GM23338 (cell line): ENCODE measurements at regions not wholly inside any gene's neighbourhood (a gene's known extent, or its start where the extent isn't known, plus 50 kb on each side); places are given as distances from the start of the nearest gene placed in this dataset.

Experiments
- CREB1 ChIP-seq: fragments of 250-450 bp; sonication (Bioruptor Pico); IDR thresholded peaks from 2 replicates; pipeline ENCODE4 v1.5.0; 2020; ENCODE audit warnings: low read depth, mild to moderate bottlenecking, moderate library complexity
- CTCF ChIP-seq, 2 experiments: fragments of 200-600 bp in 1 of 2; sonication (generic) in 1 of 2; conservative IDR thresholded peaks; 2 replicates each; pipeline versions ENCODE4 v1.5.1 to v1.6.1; 2016 to 2017; ENCODE audit warnings: antibody characterized with exemption in 2 of 2, low read depth in 2 of 2, mild to moderate bottlenecking in 2 of 2, moderate library complexity in 1 of 2
- EZH2 ChIP-seq: fragments of 200-600 bp; sonication (generic); IDR thresholded peaks from one replicate; pipeline ENCODE4 v1.8.0; 2017; ENCODE audit warnings: antibody characterized with exemption, mild to moderate bottlenecking, low read depth; ENCODE audit not compliant: unreplicated experiment
- EZH2phosphoT487 ChIP-seq: fragments of 200-600 bp; sonication (generic); IDR thresholded peaks from one replicate; pipeline ENCODE4 v1.8.1; 2018; ENCODE audit warnings: antibody characterized with exemption; ENCODE audit not compliant: unreplicated experiment
- JUNB ChIP-seq: IDR thresholded peaks from one replicate; pipeline ENCODE4 v1.6.1; 2016; ENCODE audit warnings: antibody characterized with exemption; ENCODE audit not compliant: unreplicated experiment
- POLR2AphosphoS5 ChIP-seq: IDR thresholded peaks from 2 replicates; pipeline ENCODE4 v1.6.1; 2016; ENCODE audit warnings: antibody characterized with exemption, low read depth
- STAT1 ChIP-seq: IDR thresholded peaks from one replicate; pipeline ENCODE4 v1.6.1; 2016; ENCODE audit warnings: antibody characterized with exemption; ENCODE audit not compliant: unreplicated experiment
- ZNF331 ChIP-seq: fragments of 250-450 bp; sonication (Bioruptor Pico); IDR thresholded peaks from 2 replicates; pipeline ENCODE4 v1.5.0; 2020; ENCODE audit warnings: low read depth, mild to moderate bottlenecking, moderate library complexity
- TF ChIP-seq, protein P1 (sequence below): IDR thresholded peaks from one replicate; pipeline ENCODE4 v1.6.1; 2018; ENCODE audit warnings: antibody characterized with exemption; ENCODE audit not compliant: unreplicated experiment

DNA sequence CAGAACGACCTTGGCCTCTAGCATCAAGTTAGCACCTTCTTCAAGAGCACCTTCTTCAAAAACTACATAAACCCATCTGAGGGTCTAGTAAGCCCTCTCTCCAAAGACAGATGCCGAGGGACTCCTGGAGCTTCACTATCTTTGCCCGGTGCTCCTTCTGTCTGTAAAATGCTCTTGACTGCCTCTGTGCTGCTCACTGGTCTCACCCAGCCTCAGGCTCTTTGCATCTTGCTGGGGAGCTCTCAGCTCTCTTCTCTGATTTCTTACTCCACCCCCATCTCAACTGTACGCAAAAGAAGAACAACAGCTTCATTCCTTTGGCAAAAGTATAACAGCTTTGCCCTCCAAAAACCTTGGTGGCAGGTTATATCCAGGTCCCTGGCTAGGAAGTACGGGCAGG lies 404.2 kb downstream of the KLF12 start:
- TF ChIP-seq CTCF (conservative IDR thresholded peaks at IDR 0.05; ENCODE audit: low read depth in 2 of 2): no peak
- no peak for TF ChIP-seq EZH2
- TF ChIP-seq, protein P1, sequence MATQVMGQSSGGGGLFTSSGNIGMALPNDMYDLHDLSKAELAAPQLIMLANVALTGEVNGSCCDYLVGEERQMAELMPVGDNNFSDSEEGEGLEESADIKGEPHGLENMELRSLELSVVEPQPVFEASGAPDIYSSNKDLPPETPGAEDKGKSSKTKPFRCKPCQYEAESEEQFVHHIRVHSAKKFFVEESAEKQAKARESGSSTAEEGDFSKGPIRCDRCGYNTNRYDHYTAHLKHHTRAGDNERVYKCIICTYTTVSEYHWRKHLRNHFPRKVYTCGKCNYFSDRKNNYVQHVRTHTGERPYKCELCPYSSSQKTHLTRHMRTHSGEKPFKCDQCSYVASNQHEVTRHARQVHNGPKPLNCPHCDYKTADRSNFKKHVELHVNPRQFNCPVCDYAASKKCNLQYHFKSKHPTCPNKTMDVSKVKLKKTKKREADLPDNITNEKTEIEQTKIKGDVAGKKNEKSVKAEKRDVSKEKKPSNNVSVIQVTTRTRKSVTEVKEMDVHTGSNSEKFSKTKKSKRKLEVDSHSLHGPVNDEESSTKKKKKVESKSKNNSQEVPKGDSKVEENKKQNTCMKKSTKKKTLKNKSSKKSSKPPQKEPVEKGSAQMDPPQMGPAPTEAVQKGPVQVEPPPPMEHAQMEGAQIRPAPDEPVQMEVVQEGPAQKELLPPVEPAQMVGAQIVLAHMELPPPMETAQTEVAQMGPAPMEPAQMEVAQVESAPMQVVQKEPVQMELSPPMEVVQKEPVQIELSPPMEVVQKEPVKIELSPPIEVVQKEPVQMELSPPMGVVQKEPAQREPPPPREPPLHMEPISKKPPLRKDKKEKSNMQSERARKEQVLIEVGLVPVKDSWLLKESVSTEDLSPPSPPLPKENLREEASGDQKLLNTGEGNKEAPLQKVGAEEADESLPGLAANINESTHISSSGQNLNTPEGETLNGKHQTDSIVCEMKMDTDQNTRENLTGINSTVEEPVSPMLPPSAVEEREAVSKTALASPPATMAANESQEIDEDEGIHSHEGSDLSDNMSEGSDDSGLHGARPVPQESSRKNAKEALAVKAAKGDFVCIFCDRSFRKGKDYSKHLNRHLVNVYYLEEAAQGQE: no peak
- TF ChIP-seq STAT1: no peak
- TF ChIP-seq EZH2phosphoT487: no peak
- TF ChIP-seq POLR2AphosphoS5: no peak
- no peak for TF ChIP-seq CREB1 (CRISPR knock-in tag)
- no peak for TF ChIP-seq JUNB
- TF ChIP-seq ZNF331: no peak
